ENCODE measurements at regions not wholly inside any gene's neighbourhood (a gene's known extent, or its start where the extent isn't known, plus 50 kb on each side); places are given as distances from the start of the nearest gene placed in this dataset.

- Mint-ChIP-seq H3K27me3 (ENCODE audit: insufficient read depth, unreplicated experiment) (no peaks in the 10 kb centered on the region), H3K9me3 (ENCODE audit: unreplicated experiment) (no peaks in the 10 kb centered on the region), H3K4me3 (ENCODE audit: unreplicated experiment) (no peak overlapping the region), H3K36me3 (ENCODE audit: insufficient read depth, unreplicated experiment) (no peaks in the 10 kb centered on the region), H3K4me1 (ENCODE audit: low read depth, unreplicated experiment) (peaks cover 51% of the 10 kb centered on the region), H3K27ac (ENCODE audit: unreplicated experiment) (peak overlapping the region; percentile 21)
- peak; percentile 76 to 80 for DNase-seq
- ChIA-PET POLR2A (no interaction called here), CTCF (interaction anchor here (0.8 to 1.2 kb wide), 2 partner anchors 27 to 80 kb away, joined by 3 to 4 read pairs; no protein-coding TSS in a partner anchor)
- no peak overlapping the region for H3K4me3 ChIP-seq (ENCODE audit: low read depth, low read length)
- no peaks in the 10 kb centered on the region for H3K27me3 ChIP-seq (replicated peaks; ENCODE audit: control insufficient read depth, insufficient read depth, low read length)
- TF ChIP-seq CTCF (IDR thresholded peaks at IDR 0.05; ENCODE audit: insufficient read depth in 1 of 2, low read depth in 1 of 2, low read length in 1 of 2, severe bottlenecking in 1 of 2, unreplicated experiment in 1 of 2), result no peak
- H3K4me1 ChIP-seq, result peaks cover 48% of the 10 kb centered on the region
- H3K36me3 ChIP-seq (ENCODE audit: control insufficient read depth, insufficient read depth, low read length), result no peaks in the 10 kb centered on the region
- H3K9me3 ChIP-seq, result no peaks in the 10 kb centered on the region
- BruUV-seq (replicated peaks), result no TSS peak
- intact Hi-C loops (cut with micrococcal nuclease; ENCODE audit: unreplicated experiment), result loop anchor here (1.0 to 2.0 kb wide), 2 partner anchors 45 to 80 kb away; no protein-coding TSS in a partner anchor
Observed at GRCh38 chr10:121690152-121690848, 92.1 kb upstream of the FGFR2 start.

- Mint-ChIP-seq H3K27ac (ENCODE audit: unreplicated experiment) (no peak overlapping the region), H3K36me3 (ENCODE audit: insufficient read depth, unreplicated experiment) (no peaks in the 10 kb centered on the region), H3K4me3 (ENCODE audit: unreplicated experiment) (no peak overlapping the region), H3K27me3 (ENCODE audit: insufficient read depth, unreplicated experiment) (no peaks in the 10 kb centered on the region), H3K9me3 (ENCODE audit: unreplicated experiment) (no peaks in the 10 kb centered on the region), H3K4me1 (ENCODE audit: low read depth, unreplicated experiment) (peaks cover 32% of the 10 kb centered on the region)
- peaks cover 41% of the 10 kb centered on the region for H3K4me1 ChIP-seq
- CTCF ChIA-PET, result no interaction called here
- no peak for TF ChIP-seq CTCF (IDR thresholded peaks at IDR 0.05; ENCODE audit: insufficient read depth in 1 of 2, low read depth in 1 of 2, low read length in 1 of 2, severe bottlenecking in 1 of 2, unreplicated experiment in 1 of 2)
- no peaks in the 10 kb centered on the region for H3K36me3 ChIP-seq (ENCODE audit: control insufficient read depth, insufficient read depth, low read length)
- BruUV-seq (replicated peaks), result no TSS peak
- no peak overlapping the region for H3K4me3 ChIP-seq (ENCODE audit: low read depth, low read length)
- intact Hi-C loops (cut with micrococcal nuclease; ENCODE audit: unreplicated experiment), result loop anchor here (5.0 kb wide), 1 partner anchor 145 kb away; no protein-coding TSS in a partner anchor
- H3K9me3 ChIP-seq, result no peaks in the 10 kb centered on the region
- H3K27me3 ChIP-seq (replicated peaks; ENCODE audit: control insufficient read depth, insufficient read depth, low read length), result no peaks in the 10 kb centered on the region
- POLR2A ChIA-PET, result no interaction called here
- no peak for DNase-seq
Observed at GRCh38 chr10:121687095-121687813, 89.0 kb upstream of the FGFR2 start.

GRCh38 chr10:121684276-121684675, 86.0 kb upstream of the FGFR2 start:
- H3K4me3 ChIP-seq (ENCODE audit: low read depth, low read length), result no peak overlapping the region
- Mint-ChIP-seq H3K4me1 (ENCODE audit: low read depth, unreplicated experiment) (peaks cover 41% of the 10 kb centered on the region), H3K27me3 (ENCODE audit: insufficient read depth, unreplicated experiment) (no peaks in the 10 kb centered on the region), H3K9me3 (ENCODE audit: unreplicated experiment) (no peaks in the 10 kb centered on the region), H3K36me3 (ENCODE audit: insufficient read depth, unreplicated experiment) (no peaks in the 10 kb centered on the region), H3K27ac (ENCODE audit: unreplicated experiment) (no peak overlapping the region), H3K4me3 (ENCODE audit: unreplicated experiment) (no peak overlapping the region)
- peaks cover 40% of the 10 kb centered on the region for H3K4me1 ChIP-seq
- intact Hi-C loops (cut with micrococcal nuclease; ENCODE audit: unreplicated experiment), result no loop called here
- ChIA-PET CTCF (no interaction called here), POLR2A (no interaction called here)
- no peaks in the 10 kb centered on the region for H3K27me3 ChIP-seq (replicated peaks; ENCODE audit: control insufficient read depth, insufficient read depth, low read length)
- BruUV-seq (replicated peaks), result no TSS peak
- DNase-seq, result no peak
- H3K9me3 ChIP-seq, result no peaks in the 10 kb centered on the region; the same call in 1 of the 2 replicates
- no peaks in the 10 kb centered on the region for H3K36me3 ChIP-seq (ENCODE audit: control insufficient read depth, insufficient read depth, low read length)
- TF ChIP-seq CTCF (IDR thresholded peaks at IDR 0.05; ENCODE audit: insufficient read depth in 1 of 2, low read depth in 1 of 2, low read length in 1 of 2, severe bottlenecking in 1 of 2, unreplicated experiment in 1 of 2), result no peak
